ENCODE measurements at regions not wholly inside any gene's neighbourhood (a gene's known extent, or its start where the extent isn't known, plus 50 kb on each side); places are given as distances from the start of the nearest gene placed in this dataset.

DNA sequence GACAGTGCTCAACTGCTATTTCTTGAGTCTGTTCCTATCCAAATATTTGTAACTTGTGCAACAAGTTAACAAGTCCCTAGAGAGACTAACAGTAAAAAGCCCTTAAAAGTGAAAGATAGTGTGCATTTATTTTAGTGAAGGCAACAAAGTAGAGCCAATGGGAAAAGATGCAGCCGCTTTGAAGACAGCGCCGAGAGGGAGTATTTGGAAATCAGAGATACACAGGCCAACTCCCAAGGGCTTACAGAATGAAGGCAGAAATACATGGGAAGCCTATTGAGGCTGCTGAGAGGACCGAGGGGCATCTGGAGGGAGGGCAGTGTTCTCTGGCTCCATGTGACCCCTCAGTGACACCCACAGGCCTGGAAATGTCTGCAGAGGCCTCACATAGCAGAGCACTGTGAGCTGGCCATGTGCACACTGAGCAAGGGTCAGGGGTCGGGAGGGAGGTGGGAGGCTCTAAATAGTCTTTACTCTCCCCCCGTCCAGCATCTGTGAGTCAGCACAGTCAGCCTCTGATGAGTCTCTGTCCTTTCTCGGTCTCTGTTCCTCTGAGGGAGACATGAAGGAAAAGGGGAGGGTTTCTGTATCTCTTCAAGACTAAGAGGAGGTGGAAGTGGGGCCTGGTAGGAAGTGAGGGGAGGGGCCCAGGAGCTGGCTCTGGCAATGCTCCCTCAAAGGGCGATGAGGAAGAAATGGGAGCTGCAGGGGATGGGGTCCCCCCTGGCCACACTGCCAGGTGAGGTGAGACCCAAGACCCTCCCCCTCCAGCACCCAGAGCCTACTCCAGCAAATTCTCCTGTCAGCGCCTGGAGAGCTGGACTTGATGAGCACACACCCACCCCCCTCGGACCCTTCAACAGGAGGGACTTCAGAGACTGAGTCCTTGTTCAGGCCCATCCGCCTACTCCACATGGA is 133.6 kb downstream of the SP3 start:
- no peak overlapping the region for H3K27ac ChIP-seq (replicated peaks)
- TF ChIP-seq GABPA (IDR thresholded peaks at IDR 0.05; ENCODE audit: low read depth) (no peak), SPI1 (IDR thresholded peaks at IDR 0.05; ENCODE audit: borderline replicate concordance, low read depth) (no peak), POLR2AphosphoS5 (IDR thresholded peaks at IDR 0.05; ENCODE audit: low read depth) (no peak)
- TF ChIP-seq, protein P1, sequence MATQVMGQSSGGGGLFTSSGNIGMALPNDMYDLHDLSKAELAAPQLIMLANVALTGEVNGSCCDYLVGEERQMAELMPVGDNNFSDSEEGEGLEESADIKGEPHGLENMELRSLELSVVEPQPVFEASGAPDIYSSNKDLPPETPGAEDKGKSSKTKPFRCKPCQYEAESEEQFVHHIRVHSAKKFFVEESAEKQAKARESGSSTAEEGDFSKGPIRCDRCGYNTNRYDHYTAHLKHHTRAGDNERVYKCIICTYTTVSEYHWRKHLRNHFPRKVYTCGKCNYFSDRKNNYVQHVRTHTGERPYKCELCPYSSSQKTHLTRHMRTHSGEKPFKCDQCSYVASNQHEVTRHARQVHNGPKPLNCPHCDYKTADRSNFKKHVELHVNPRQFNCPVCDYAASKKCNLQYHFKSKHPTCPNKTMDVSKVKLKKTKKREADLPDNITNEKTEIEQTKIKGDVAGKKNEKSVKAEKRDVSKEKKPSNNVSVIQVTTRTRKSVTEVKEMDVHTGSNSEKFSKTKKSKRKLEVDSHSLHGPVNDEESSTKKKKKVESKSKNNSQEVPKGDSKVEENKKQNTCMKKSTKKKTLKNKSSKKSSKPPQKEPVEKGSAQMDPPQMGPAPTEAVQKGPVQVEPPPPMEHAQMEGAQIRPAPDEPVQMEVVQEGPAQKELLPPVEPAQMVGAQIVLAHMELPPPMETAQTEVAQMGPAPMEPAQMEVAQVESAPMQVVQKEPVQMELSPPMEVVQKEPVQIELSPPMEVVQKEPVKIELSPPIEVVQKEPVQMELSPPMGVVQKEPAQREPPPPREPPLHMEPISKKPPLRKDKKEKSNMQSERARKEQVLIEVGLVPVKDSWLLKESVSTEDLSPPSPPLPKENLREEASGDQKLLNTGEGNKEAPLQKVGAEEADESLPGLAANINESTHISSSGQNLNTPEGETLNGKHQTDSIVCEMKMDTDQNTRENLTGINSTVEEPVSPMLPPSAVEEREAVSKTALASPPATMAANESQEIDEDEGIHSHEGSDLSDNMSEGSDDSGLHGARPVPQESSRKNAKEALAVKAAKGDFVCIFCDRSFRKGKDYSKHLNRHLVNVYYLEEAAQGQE (IDR thresholded peaks at IDR 0.05; ENCODE audit: insufficient replicate concordance, low read depth): no peak
- TF ChIP-seq, protein P2, sequence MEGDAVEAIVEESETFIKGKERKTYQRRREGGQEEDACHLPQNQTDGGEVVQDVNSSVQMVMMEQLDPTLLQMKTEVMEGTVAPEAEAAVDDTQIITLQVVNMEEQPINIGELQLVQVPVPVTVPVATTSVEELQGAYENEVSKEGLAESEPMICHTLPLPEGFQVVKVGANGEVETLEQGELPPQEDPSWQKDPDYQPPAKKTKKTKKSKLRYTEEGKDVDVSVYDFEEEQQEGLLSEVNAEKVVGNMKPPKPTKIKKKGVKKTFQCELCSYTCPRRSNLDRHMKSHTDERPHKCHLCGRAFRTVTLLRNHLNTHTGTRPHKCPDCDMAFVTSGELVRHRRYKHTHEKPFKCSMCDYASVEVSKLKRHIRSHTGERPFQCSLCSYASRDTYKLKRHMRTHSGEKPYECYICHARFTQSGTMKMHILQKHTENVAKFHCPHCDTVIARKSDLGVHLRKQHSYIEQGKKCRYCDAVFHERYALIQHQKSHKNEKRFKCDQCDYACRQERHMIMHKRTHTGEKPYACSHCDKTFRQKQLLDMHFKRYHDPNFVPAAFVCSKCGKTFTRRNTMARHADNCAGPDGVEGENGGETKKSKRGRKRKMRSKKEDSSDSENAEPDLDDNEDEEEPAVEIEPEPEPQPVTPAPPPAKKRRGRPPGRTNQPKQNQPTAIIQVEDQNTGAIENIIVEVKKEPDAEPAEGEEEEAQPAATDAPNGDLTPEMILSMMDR (IDR thresholded peaks at IDR 0.05; ENCODE audit: insufficient read depth, low read length): no peak
- DNase-seq (ENCODE audit: low read depth in 1 of 2, low spot score in 1 of 2): no peak
- no peak overlapping the region for H3K4me3 ChIP-seq (replicated peaks; ENCODE audit: insufficient read depth, low read length)
- H3K27me3 ChIP-seq (ENCODE audit: insufficient read depth, poor library complexity, severe bottlenecking): peaks cover 5% of the 10 kb centered on the region

DNA sequence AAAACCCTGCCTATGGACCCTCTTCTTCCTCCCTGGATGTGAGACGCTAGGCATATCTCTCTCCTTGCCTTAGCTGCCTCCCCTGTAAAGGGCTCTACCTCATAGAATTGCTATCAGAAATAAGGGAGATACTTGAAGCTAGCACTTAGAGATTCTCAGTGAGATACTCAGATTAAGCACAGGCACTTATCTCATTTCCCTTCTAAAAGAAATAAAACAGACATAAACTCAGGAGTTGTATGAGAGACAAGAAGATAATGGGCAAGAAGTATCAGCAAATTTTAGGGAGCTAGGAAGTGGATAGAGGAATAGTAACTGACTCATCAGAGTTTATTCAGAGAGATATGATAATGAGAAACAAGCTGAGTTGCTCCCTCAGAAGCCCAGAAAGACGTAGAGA is 131.0 kb downstream of the SP3 start:
- H3K27me3 ChIP-seq (ENCODE audit: insufficient read depth, poor library complexity, severe bottlenecking): peaks cover 3% of the 10 kb centered on the region
- H3K27ac ChIP-seq (replicated peaks): no peak overlapping the region
- DNase-seq (ENCODE audit: low read depth in 1 of 2, low spot score in 1 of 2): no peak
- TF ChIP-seq, protein P2 (IDR thresholded peaks at IDR 0.05; ENCODE audit: insufficient read depth, low read length): no peak
- TF ChIP-seq, protein P1 (IDR thresholded peaks at IDR 0.05; ENCODE audit: insufficient replicate concordance, low read depth): no peak
- TF ChIP-seq GABPA (IDR thresholded peaks at IDR 0.05; ENCODE audit: low read depth): no peak
- no peak for TF ChIP-seq POLR2AphosphoS5 (IDR thresholded peaks at IDR 0.05; ENCODE audit: low read depth)
- no peak for TF ChIP-seq SPI1 (IDR thresholded peaks at IDR 0.05; ENCODE audit: borderline replicate concordance, low read depth)
- H3K4me3 ChIP-seq (replicated peaks; ENCODE audit: insufficient read depth, low read length): no peak overlapping the region

DNA sequence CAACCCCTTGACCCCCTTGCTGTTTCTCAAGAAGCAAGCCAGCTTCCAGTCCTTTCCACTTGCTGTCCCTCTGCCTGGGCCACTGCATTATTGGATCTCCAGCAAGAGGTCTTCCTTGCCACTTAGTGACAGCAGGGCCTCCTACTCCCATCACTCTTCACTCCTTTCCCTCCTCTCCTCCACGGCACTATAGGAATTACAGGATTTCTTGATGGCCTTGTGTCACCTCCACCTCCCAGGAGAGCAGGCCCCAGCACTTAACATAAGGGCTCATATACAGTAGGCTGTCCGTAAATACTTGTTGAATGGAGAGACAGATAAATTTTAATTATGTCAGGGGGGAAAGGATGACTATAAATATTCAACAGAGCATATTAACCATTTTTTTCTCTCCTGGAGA is 129.4 kb downstream of the SP3 start:
- H3K4me3 ChIP-seq (replicated peaks; ENCODE audit: insufficient read depth, low read length): no peak overlapping the region
- no peak overlapping the region for H3K27ac ChIP-seq (replicated peaks)
- DNase-seq (ENCODE audit: low read depth in 1 of 2, low spot score in 1 of 2): no peak
- peaks cover 3% of the 10 kb centered on the region for H3K27me3 ChIP-seq (ENCODE audit: insufficient read depth, poor library complexity, severe bottlenecking)
- TF ChIP-seq SPI1 (IDR thresholded peaks at IDR 0.05; ENCODE audit: borderline replicate concordance, low read depth) (no peak), POLR2AphosphoS5 (IDR thresholded peaks at IDR 0.05; ENCODE audit: low read depth) (no peak), GABPA (IDR thresholded peaks at IDR 0.05; ENCODE audit: low read depth) (no peak)
- TF ChIP-seq, protein P1 (IDR thresholded peaks at IDR 0.05; ENCODE audit: insufficient replicate concordance, low read depth): no peak
- TF ChIP-seq, protein P2 (IDR thresholded peaks at IDR 0.05; ENCODE audit: insufficient read depth, low read length): no peak
